Fibroblast of the aortic adventitia (primary cell): ENCODE measurements at regions not wholly inside any gene's neighbourhood (a gene's known extent, or its start where the extent isn't known, plus 50 kb on each side); places are given as distances from the start of the nearest gene placed in this dataset.

Source experiments
- DNase-seq: peaks from one replicate; pipeline ENCODE4 v3.0.0-alpha.2; 2010; ENCODE audit warnings: low read depth
- H3K4me3 ChIP-seq: 2 replicates; pipeline ENCODE4 v1.5.1; 2011; ENCODE audit warnings: low read depth, mild to moderate bottlenecking, control low read depth, low read length, moderate library complexity
- TF ChIP-seq, protein P1 (sequence below): IDR thresholded peaks from 2 replicates; pipeline ENCODE4 v1.5.1; 2011; ENCODE audit warnings: mild to moderate bottlenecking, low read length, control low read depth, inconsistent platforms; ENCODE audit not compliant: insufficient read depth

DNA sequence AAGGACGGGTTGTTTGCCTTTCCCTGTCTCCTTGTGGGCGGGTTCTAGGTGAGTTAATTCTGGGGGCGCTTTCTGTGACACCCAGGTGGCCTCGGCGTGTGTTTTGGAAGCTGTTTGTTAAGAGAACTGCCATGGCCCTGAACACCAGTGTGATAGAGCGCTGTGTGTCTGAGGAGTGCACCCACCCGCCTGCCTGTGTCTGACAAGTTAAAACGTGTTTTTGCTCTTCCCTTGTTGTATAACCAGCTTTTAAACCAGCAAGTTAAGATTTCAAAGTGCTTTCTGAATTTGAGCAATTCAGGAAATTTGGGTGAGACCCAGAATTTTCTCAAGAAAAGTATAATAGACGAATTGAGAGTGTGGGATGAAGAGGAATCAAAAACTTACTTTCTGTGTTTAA lies 55.2 kb upstream of the HGFAC start:
- no peak overlapping the region for H3K4me3 ChIP-seq
- TF ChIP-seq, protein P1, sequence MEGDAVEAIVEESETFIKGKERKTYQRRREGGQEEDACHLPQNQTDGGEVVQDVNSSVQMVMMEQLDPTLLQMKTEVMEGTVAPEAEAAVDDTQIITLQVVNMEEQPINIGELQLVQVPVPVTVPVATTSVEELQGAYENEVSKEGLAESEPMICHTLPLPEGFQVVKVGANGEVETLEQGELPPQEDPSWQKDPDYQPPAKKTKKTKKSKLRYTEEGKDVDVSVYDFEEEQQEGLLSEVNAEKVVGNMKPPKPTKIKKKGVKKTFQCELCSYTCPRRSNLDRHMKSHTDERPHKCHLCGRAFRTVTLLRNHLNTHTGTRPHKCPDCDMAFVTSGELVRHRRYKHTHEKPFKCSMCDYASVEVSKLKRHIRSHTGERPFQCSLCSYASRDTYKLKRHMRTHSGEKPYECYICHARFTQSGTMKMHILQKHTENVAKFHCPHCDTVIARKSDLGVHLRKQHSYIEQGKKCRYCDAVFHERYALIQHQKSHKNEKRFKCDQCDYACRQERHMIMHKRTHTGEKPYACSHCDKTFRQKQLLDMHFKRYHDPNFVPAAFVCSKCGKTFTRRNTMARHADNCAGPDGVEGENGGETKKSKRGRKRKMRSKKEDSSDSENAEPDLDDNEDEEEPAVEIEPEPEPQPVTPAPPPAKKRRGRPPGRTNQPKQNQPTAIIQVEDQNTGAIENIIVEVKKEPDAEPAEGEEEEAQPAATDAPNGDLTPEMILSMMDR: no peak
- no peak for DNase-seq

DNA sequence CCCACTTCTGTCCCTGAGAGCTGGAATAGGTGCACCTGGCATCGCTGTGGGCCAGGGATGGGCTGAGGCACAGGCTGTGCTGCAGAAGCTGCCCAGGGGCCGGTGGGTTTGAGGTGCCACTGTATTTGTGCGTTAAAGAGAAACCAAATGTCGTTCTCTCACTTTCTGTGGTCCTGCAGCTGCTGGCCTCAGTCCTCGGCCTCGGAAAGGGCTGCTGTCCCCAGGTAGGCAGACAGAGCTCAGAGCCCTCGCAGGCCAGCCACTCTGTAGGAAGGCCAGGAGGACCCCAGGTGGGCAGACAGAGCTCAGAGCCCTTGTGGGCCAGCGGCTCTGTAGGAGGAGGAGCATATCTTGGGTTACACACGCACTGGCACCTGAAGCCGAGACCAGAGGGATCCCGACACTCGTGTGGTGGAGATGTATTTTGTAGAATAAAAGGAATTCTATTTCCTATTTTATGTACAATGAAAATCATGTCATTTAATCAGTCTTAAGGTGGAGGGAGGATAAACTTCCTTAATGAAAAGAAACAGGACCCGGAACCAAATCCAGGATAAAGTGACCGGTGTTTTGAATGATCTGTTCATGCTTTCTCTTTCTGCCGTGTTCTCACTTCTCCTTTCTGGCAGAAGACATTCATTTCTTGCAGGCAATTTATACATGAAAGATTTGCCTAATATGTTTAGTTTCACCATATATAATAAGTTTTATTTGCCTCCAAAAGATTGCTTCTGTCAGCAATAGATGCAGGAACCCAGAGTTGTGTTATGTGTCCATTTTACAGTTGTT lies 54.4 kb upstream of the HGFAC start:
- no peak overlapping the region for H3K4me3 ChIP-seq
- TF ChIP-seq, protein P1: no peak
- no peak for DNase-seq

DNA sequence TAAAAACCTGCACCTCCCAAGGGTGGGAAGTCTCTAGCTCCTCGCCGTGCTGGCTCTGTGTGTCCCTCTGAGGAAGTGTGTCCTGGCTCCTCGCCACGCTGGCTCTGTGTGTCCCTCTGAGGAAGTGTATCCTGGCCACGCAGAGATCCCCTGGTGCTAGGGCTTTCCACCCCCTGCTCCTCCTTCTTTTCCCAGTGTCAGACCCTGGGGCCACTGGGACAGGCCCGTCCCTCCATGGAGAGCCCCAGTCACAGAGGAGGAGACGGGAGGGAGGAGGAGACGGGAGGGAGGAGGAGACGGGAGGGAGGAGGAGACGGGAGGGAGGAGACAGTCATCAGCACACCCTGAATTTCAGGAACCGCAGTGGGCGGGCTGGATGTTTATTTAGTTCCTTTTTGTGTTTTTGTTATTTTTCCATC lies 53.8 kb upstream of the HGFAC start:
- peak; percentile 25 for DNase-seq
- H3K4me3 ChIP-seq: peak overlapping the region; percentile 25

DNA sequence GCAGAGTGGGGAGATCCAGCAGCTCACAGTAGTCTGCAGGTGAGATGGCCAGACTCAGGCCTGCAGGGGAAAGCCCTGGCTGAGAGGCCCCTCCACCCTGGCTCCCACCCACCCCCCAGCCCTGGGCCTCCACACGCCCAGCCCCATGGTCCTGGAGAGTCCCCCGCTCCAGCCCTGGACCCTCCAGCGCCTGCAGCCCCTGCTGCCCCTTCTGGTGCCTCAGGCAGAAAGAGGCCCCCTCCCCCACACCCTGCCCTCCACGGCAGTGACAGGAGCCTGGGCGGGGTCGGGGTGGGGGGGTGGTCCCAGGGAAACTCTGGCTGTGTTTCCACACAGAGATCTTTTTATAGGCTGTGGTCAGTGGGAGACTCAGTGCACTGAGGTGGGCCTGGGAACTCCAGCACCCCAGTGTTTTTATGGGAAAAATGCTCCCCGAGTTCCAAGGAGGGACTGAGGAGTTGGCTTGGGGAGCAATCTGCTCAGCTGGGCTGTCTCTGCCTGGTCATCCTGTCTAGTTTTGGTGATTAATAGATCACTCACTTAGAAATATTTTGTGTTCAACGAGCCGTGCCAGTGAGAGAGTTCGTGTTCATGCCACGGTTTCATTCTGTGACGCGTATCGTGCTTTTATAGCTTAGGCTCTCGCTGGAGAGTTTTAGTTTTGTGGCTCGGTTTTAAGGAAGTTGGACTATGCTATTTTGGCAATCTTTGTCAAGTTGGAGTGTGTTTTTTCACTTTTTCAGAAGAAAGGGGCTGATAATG lies 53.1 kb upstream of the HGFAC start:
- TF ChIP-seq, protein P1: no peak
- DNase-seq: peak; percentile 87

More for the DNA sequence above, 53.8 kb upstream of the HGFAC start:
- TF ChIP-seq, protein P1: no peak

DNA sequence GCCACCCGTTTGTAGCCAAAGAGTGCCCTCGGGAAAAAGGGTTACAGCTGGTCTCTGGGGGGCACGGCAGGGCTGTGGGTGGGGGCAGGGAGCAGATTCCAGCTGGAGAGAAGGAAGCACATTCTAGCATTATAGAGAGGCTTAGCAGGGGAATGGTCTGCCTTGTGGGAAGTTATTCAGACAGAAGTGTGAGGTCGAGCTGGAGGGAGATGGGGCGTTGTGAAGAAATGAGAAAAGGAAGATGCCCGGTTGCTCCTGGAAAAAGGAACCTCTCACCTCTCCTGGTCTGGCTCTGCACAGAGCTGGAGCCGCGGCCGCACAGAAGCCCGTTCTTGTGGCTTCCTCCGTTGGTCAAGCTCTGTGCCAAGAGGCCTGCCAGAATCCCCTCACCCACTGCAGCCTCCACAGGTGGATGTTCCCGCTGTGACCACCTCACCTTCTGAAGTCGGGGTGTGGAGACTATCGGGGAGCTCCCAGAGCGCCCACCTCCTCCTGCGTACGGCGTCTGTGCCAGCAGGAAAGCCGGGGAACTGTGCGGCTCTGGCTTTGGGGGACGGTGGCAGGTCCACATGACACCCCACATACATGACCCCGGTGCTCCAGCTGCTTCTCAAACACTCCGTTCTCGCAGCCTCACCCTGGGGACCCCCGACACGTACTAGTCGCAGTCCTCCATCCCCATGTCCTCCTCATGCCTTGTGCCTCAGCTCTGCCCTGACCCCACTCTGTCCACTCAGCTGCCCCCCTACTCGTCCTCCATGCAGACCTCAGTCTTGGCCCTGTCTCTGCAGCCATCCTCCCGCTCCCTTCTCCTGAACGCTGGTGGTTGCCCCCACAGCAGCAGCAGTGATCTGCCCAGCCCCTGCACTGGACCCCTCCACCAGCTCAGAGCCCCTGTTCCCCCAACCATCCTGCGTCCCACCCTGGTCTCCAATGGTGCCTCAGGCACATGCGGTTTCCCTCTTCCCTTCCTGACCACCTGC lies 52.2 kb upstream of the HGFAC start:
- DNase-seq: no peak
- peak overlapping the region; percentile 46 for H3K4me3 ChIP-seq
- TF ChIP-seq, protein P1: no peak

More for the DNA sequence above, 53.1 kb upstream of the HGFAC start:
- peak overlapping the region; percentile 46 for H3K4me3 ChIP-seq

DNA sequence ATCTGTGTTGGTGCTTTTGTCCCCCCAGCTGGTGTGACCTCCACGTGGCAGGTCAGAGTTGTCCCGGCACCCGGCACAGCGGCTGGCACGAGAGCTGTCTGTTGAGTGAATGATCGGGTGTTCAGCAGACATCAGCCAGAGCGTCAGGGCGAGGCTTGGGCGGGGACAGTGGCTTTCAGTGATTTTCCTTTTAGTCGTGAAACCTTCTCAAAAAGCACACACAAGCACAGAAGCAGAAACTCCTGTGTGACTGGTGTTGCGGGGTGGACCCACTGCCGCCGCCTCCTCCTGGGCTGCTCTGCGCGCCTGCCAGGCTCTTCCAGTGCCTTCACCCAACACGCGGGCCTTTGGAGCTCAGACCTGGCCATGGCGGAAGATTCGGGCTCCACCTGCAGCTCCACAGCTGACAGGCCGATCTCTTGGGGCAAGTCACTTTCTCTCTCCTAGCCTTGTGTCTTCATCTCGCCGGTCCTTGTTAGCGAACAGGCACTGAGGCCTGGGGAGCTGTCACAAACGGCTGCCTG lies 51.4 kb upstream of the HGFAC start:
- TF ChIP-seq, protein P1: no peak
- no peak for DNase-seq
- no peak overlapping the region for H3K4me3 ChIP-seq
